GM19238 (cell line): ENCODE measurements at regions not wholly inside any gene's neighbourhood (a gene's known extent, or its start where the extent isn't known, plus 50 kb on each side); places are given as distances from the start of the nearest gene placed in this dataset.
"Not testable (repeated sequence)": the region's sequence is repeated elsewhere in the genome, so short reads cannot be mapped to it uniquely, and the experiment has no call there.

ENCODE experiments used
- DNase-seq: peaks from one replicate; pipeline ENCODE4 v3.0.0; 2011; ENCODE audit warnings: low spot score; ENCODE audit not compliant: insufficient read length

DNA sequence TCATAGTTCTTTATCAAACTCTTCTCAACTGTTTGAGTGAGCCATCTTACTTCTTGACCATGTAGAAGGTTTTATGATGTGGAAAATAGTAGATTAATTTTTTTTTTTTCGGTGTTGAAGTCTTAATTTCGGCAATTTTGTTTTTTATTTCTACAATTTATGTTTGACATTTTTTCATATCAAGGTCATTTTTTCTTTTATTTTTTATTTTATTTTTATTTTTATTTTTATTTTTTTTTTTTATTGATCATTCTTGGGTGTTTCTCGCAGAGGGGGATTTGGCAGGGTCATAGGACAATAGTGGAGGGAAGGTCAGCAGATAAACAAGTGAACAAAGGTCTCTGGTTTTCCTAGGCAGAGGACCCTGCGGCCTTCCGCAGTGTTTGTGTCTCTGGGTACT is 203.8 kb upstream of the CBLB start:
- not testable (repeated sequence) for DNase-seq

- DNase-seq: not testable (repeated sequence)
Observed at GRCh38 chr3:106073806-106074205, 205.0 kb upstream of the CBLB start.

- not testable (repeated sequence) for DNase-seq
Observed at GRCh38 chr3:106075731-106076130, 206.9 kb upstream of the CBLB start.

GRCh38 chr3:106078635-106079034 is 209.8 kb upstream of the CBLB start:
- DNase-seq: no peak

- DNase-seq: no peak
Observed at GRCh38 chr3:106082616-106083015, 213.8 kb upstream of the CBLB start.

DNA sequence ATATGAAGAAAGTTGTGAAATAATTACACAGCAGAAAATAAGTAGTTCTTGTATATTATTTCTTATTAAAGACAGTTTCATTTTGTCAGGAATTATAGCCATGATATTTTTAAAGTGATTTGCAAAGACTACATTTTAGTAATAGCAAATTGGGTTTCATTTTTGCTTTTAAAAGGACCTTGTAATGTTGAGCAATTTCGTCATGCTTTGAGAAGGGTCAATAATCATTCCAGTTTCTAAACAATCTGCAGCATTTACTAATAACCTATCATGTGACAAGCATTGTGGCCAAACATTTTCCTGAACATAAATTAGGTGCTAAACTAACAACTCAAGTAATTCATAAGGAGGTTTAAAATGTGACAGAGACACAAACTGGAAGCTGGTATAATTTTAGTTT is 214.4 kb upstream of the CBLB start:
- DNase-seq: no peak

DNA sequence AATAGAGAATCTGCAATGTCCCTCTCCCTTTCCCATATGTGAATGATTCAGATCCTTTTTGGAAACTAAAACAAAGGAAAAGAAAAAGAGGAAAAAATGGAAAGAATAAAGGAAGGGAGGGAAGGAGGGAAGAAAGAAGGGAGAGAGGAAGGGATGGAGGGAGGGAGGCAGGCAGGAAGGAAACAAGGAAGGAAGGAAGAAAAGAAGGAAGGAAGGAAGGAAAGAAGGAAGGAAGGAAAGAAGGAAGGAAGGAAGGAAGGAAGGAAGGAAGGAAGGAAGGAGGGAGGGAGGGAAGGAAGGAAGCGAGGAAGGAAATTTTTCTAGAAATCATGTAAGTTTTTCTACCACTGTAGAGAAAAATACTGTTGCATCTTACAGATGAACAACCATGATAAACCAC is 215.0 kb upstream of the CBLB start:
- no peak for DNase-seq

GRCh38 chr3:106086038-106086437 is 217.2 kb upstream of the CBLB start:
- DNase-seq: no peak

DNA sequence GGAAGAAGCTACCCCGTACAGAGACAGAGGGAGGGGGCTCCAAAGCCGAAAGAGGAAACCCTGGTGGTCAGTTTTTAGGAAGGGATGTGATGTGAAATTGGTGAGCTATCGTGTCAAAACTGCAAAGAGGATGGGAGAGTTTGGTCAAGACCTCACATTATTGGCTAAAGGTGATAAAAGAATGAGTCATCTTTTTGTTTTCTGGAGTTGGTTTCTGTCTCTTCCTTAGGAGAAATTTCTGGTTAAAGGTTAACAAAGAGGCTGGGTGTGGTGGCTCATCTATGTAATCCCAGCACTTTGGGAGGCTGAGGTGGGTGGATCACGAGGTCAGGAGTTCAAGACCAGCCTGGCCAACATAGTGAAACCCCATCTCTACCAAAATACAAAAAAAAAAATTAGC is 217.8 kb upstream of the CBLB start:
- DNase-seq: no peak

- no peak for DNase-seq
Observed at GRCh38 chr3:106088304-106088703, 219.5 kb upstream of the CBLB start.

- DNase-seq: no peak
Observed at GRCh38 chr3:106088899-106089298, 220.1 kb upstream of the CBLB start.

- no peak for DNase-seq
Observed at GRCh38 chr3:106089806-106090205, 221.0 kb upstream of the CBLB start.

- no peak for DNase-seq
Observed at GRCh38 chr3:106092792-106093191, 224.0 kb upstream of the CBLB start.

DNA sequence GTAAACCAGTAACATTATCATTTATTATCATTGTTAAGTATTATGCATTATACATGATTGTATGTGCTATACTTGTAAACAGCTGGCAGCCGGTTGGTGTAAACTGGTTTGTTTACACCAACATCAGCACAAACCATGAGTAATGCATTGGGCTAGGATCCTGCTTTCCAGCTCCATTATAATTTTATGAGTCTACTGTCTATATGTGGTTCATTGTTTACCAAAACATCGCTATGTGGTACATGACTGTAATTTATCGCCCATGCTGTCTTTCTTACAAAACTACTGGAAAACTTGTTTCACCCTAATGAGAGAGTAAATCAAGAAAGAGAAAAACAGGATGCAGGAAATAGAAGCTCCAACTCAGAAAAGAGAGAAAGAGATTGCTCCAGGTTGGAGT is 224.8 kb upstream of the CBLB start:
- no peak for DNase-seq

DNA sequence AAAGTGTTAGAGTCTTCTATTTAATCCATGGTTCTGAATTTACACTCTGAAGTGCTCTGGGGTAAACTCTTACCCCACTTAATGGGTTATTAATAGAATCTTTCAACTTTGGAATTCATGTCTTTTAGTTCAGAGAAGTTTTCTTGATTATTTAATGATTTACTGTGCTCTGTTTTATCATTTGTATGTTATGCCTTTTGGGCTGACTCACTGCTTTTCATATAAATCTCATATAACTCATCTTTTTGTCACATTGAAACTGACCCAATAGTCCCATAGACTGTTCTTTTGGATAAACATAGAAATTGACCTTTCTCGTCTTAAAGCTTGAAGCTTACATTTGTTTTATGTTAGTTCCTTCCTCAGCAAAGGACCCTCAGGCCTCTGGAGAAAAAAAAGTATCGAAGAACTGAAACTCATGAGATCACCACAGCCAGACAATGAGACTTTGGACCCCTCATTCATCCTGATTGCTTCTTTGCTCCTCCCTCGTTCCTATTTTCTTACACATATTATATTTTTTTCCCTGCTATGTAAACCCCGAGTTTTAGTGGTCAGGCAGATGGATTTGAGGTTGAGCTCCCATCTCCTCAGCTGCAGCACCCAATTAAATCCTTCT is 229.1 kb upstream of the CBLB start:
- DNase-seq: no peak

GRCh38 chr3:106103383-106103782 is 234.6 kb upstream of the CBLB start:
- no peak for DNase-seq

DNA sequence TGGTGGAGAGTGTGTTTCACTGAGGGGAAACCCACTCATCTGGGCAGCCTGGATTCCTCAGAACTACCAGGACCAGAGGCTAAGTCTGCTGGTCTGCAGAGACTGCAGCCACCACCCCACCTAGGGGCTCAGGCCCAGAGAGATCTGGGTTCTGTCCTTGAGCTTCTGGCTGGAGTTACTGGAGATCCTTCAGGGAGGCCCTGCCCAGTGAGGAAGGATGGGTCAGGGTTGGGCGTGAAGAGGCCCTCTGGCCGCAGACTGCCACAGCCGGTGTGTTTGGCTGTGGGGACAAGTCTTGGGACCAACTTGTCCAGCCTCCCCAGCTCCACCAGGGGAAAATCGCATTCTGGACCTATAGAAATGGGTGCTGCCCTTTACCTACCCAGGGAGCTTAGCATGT is 235.3 kb upstream of the CBLB start:
- no peak for DNase-seq

DNA sequence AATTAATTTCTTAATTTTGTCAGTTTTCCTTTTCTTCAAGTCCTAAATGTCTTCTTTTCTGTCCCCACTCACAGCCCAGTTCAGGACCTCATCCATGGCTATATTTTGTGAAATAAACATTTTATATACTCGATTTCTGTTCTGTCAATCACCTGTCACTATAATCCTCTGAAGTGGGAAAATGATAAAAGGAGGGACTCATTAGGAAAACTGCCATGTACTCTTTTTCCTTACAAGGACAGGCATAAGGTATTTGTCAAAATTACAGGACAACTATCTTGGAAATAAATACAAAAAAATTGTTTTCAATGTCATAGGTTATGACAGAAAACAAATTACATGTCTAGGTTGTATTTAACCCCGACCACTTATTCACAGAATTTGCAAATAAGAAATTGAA is 240.1 kb upstream of the CBLB start:
- no peak for DNase-seq

DNA sequence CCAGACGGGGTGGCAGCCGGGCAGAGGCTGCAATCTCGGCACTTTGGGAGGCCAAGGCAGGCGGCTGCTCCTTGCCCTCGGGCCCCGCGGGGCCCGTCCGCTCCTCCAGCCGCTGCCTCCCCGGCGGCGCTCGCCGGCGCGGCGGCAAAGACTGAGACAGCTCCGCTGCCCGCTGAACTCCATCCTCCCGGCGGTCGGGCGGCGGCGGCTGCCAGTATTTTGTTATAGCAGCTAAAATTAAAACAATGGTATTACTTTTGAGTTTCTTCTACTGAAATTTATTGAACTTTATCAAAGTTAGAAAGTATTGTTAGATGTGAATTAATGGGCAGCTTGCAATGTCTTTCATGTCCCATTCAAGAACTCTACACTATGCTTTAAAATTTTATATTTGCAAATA is 243.7 kb upstream of the CBLB start:
- not testable (repeated sequence) for DNase-seq

DNA sequence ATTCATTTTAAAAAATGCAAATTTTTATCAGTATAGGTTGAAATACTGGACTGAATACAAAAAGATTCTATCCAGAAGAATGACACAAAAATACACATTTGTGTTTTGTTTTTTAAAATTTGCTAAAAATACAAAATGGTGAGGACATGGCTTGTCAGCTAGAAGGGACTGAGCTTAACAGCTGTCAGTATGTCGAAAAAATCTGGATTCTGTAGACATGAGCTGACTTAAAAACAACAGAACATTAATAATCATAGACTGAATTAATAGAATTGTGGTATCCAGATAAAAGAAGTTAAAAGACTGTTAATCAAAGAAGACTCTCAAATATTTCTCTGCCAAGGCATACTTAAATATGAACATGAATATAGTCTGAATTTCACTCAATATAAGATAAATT is 244.9 kb upstream of the CBLB start:
- DNase-seq: no peak

DNA sequence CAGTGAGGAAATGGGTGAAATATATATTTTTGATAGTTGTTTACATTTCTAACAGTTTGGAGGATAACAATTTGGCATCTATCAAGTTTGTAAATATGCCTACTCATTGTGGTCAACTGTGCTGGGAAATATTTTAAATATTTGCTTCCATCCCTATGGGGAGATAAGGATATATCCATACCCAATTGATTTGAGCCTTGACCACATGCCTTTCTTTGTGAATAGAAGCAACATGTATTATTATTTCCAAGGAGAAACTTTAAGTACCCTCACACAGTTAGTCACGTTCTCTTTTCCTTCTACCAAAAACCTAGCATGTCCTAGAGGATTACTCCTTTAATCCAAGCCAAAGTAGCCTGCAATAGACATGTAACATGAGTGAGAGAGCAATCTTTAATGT is 245.4 kb upstream of the CBLB start:
- DNase-seq: no peak

GRCh38 chr3:106114848-106115247 is 246.0 kb upstream of the CBLB start:
- no peak for DNase-seq

DNA sequence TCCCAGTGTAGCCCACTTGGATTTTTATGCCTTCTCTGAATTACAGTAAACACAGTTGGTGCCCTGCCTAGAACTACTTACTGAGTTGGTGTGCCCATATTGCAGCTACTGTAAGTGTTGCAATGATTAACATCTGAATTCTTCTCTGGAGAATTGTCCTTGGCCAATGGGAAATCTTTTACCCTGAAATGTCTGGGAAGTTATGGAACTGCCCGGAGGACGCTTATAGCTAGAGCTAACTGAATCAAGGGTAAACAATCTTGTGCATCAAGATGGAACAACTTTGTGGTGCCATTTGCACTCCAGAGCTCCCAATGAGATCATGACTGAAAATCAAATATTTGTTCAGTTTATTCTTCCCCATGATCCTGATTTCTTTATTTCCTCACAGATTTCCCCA is 246.7 kb upstream of the CBLB start:
- DNase-seq: no peak
